WTC11 (cell line): ENCODE measurements at regions not wholly inside any gene's neighbourhood (a gene's known extent, or its start where the extent isn't known, plus 50 kb on each side); places are given as distances from the start of the nearest gene placed in this dataset.

ENCODE experiments used
- ATAC-seq: fragments of 200-7000 bp; cut with Tn5 transposase; 2 replicates; pipeline ENCODE4 v1.10.0; 2021; ENCODE audit warnings: mild to moderate bottlenecking, moderate library complexity
- CTCF ChIA-PET: fragments of 300-600 bp; sonication (Branson Sonifier 250); formaldehyde crosslinking; loops from one replicate; lab custom pipeline; 2021; ENCODE audit warnings: antibody characterized with exemption; lab: Charles Lee
- POLR2A ChIA-PET: fragments of 350-600 bp; sonication (Branson Sonifier 250); formaldehyde crosslinking; loops from one replicate; lab custom pipeline; 2021; ENCODE audit warnings: antibody characterized with exemption; lab: Charles Lee
- DNase-seq: peaks from one replicate; pipeline ENCODE4 v3.0.0; 2021; ENCODE audit warnings: low spot score
- H3K27ac Mint-ChIP-seq: 2 replicates; pipeline ENCODE4 v1.8.0; 2021; ENCODE audit warnings: mixed read lengths
- H3K27me3 Mint-ChIP-seq: 2 replicates; pipeline ENCODE4 v1.8.0; 2021; ENCODE audit warnings: low read depth, mild to moderate bottlenecking, moderate library complexity, mixed read lengths
- H3K36me3 Mint-ChIP-seq: 2 replicates; pipeline ENCODE4 v1.8.0; 2021; ENCODE audit warnings: mixed read lengths
- H3K4me1 Mint-ChIP-seq: 2 replicates; pipeline ENCODE4 v1.8.0; 2022; ENCODE audit warnings: mixed read lengths
- H3K4me3 Mint-ChIP-seq: 2 replicates; pipeline ENCODE4 v1.8.0; 2021; ENCODE audit warnings: mild to moderate bottlenecking, moderate library complexity, mixed read lengths
- H3K9me3 Mint-ChIP-seq: 2 replicates; pipeline ENCODE4 v1.8.0; 2021; ENCODE audit warnings: mixed read lengths
- CREM ChIP-seq: sonication (generic); formaldehyde crosslinking; IDR thresholded peaks from 2 replicates; pipeline ENCODE4 v1.8.1; 2022; ENCODE audit warnings: mild to moderate bottlenecking, missing genetic modification reagents, moderate library complexity
- ELF4 ChIP-seq: sonication (generic); formaldehyde crosslinking; IDR thresholded peaks from 2 replicates; pipeline ENCODE4 v1.8.1; 2022; ENCODE audit warnings: low read depth, mild to moderate bottlenecking, moderate library complexity, missing genetic modification reagents
- EMX1 ChIP-seq: fragments of 250-450 bp; sonication (Bioruptor Pico); IDR thresholded peaks from 2 replicates; pipeline ENCODE4 v1.8.0; 2021; ENCODE audit warnings: mild to moderate bottlenecking
- FOXP1 ChIP-seq: sonication (generic); formaldehyde crosslinking; IDR thresholded peaks from 2 replicates; pipeline ENCODE4 v1.8.0; 2022; ENCODE audit warnings: missing genetic modification reagents, mild to moderate bottlenecking, moderate library complexity, borderline replicate concordance
- HMGA2 ChIP-seq: fragments of 250-450 bp; sonication (Bioruptor Pico); IDR thresholded peaks from 2 replicates; pipeline ENCODE4 v1.4.0; 2021; ENCODE audit warnings: mild to moderate bottlenecking, moderate library complexity
- NFATC4 ChIP-seq: fragments of 250-450 bp; sonication (Bioruptor Pico); IDR thresholded peaks from 2 replicates; pipeline ENCODE4 v1.9.0; 2021; ENCODE audit warnings: mild to moderate bottlenecking
- NFE2L1 ChIP-seq: sonication (generic); formaldehyde crosslinking; IDR thresholded peaks from 2 replicates; pipeline ENCODE4 v1.8.1; 2023; ENCODE audit warnings: missing genetic modification reagents
- NFYB ChIP-seq: sonication (generic); formaldehyde crosslinking; conservative IDR thresholded peaks from 2 replicates; pipeline ENCODE4 v1.8.0; 2022; ENCODE audit warnings: low read depth, missing genetic modification reagents
- NR2C2 ChIP-seq: sonication (generic); formaldehyde crosslinking; IDR thresholded peaks from 2 replicates; pipeline ENCODE4 v1.8.0; 2022; ENCODE audit warnings: mild to moderate bottlenecking, missing genetic modification reagents
- OVOL2 ChIP-seq: fragments of 250-450 bp; sonication (Bioruptor Pico); IDR thresholded peaks from 2 replicates; pipeline ENCODE4 v1.9.0; 2021; ENCODE audit warnings: mild to moderate bottlenecking, borderline replicate concordance
- PRRX2 ChIP-seq: fragments of 250-450 bp; sonication (Bioruptor Pico); IDR thresholded peaks from 2 replicates; pipeline ENCODE4 v1.8.0; 2021; ENCODE audit warnings: mild to moderate bottlenecking
- RORB ChIP-seq: fragments of 250-450 bp; sonication (Bioruptor Pico); IDR thresholded peaks from 2 replicates; pipeline ENCODE4 v1.9.0; 2021; ENCODE audit warnings: mild to moderate bottlenecking
- ZBTB21 ChIP-seq: sonication (generic); formaldehyde crosslinking; IDR thresholded peaks from 2 replicates; pipeline ENCODE4 v1.8.1; 2023; ENCODE audit warnings: mild to moderate bottlenecking, missing genetic modification reagents, borderline replicate concordance
- ZNF219 ChIP-seq: sonication (generic); formaldehyde crosslinking; IDR thresholded peaks from 2 replicates; pipeline ENCODE4 v1.8.0; 2023; ENCODE audit warnings: missing genetic modification reagents, mild to moderate bottlenecking, borderline replicate concordance
- ZNF263 ChIP-seq: sonication (generic); formaldehyde crosslinking; IDR thresholded peaks from 2 replicates; pipeline ENCODE4 v1.8.1; 2022; ENCODE audit warnings: low read depth, mild to moderate bottlenecking, moderate library complexity, missing genetic modification reagents
- ZNF416 ChIP-seq: fragments of 250-450 bp; sonication (Bioruptor Pico); IDR thresholded peaks from 2 replicates; pipeline ENCODE4 v1.9.0; 2021; ENCODE audit warnings: mild to moderate bottlenecking, inconsistent platforms
- TF ChIP-seq, protein P1 (sequence below): sonication (generic); formaldehyde crosslinking; IDR thresholded peaks from 2 replicates; pipeline ENCODE4 v1.8.1; 2022; ENCODE audit warnings: low read depth, missing genetic modification reagents, borderline replicate concordance
- TF ChIP-seq, protein P2 (sequence below): fragments of 250-450 bp; sonication (Bioruptor Pico); IDR thresholded peaks from 2 replicates; pipeline ENCODE4 v2.1.2; 2022; ENCODE audit warnings: mild to moderate bottlenecking, moderate library complexity
- TF ChIP-seq, protein P3 (sequence below): sonication (generic); formaldehyde crosslinking; IDR thresholded peaks from 2 replicates; pipeline ENCODE4 v1.8.1; 2022; ENCODE audit warnings: low read depth, mild to moderate bottlenecking, moderate library complexity, missing genetic modification reagents, borderline replicate concordance

DNA sequence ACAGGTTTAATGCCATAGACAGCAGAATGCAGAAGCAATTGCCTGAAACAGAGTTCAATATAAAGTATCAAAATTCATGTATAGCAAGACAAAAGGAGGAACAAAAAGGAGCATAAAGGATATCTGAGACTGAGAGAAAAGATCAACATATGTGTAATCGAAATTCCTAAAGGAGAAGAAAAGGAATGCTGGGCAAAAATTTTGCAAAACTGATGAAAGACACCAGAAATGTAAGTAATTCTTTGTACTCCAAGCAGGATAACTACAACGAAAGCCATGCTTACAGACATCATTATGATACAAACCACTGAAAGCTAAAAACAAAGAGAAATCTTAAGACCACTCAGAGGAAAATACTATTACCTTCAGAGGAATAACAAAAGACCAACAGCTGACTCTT is 72.8 kb upstream of the MTAP start (continued):
- TF ChIP-seq ZNF263 (CRISPR knock-in tag): no peak

DNA sequence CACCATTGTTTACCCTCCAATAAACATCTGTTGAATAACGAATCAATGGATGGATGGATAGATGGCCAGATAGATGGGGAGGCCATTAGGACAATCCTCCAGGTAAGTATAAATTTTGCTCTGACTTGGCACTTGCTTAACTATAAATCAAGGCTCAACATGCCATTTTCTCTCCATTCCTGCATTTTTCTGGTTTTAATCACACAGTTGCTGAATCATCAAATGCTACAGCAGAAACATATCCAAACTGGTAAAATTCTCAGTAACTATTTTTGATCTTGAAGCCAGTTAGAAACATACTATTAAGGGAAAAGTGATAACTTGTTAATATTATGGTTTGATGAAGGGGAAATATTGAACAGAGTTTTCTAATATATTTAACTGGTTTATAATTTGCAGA is 71.5 kb upstream of the MTAP start:
- Mint-ChIP-seq H3K9me3 (peaks cover 22% of the 10 kb centered on the region), H3K4me3 (no peak overlapping the region), H3K36me3 (no peaks in the 10 kb centered on the region), H3K27me3 (peaks cover 61% of the 10 kb centered on the region), H3K27ac (no peak overlapping the region), H3K4me1 (peaks cover 2% of the 10 kb centered on the region)
- POLR2A ChIA-PET: no interaction called here
- no peak for TF ChIP-seq NFYB (CRISPR knock-in tag)
- TF ChIP-seq, protein P1, sequence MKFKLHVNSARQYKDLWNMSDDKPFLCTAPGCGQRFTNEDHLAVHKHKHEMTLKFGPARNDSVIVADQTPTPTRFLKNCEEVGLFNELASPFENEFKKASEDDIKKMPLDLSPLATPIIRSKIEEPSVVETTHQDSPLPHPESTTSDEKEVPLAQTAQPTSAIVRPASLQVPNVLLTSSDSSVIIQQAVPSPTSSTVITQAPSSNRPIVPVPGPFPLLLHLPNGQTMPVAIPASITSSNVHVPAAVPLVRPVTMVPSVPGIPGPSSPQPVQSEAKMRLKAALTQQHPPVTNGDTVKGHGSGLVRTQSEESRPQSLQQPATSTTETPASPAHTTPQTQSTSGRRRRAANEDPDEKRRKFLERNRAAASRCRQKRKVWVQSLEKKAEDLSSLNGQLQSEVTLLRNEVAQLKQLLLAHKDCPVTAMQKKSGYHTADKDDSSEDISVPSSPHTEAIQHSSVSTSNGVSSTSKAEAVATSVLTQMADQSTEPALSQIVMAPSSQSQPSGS (CRISPR knock-in tag): no peak
- no peak for TF ChIP-seq HMGA2 (CRISPR knock-in tag)
- TF ChIP-seq PRRX2 (CRISPR knock-in tag): no peak
- no peak for TF ChIP-seq NR2C2
- no peak for TF ChIP-seq RORB (CRISPR knock-in tag)
- no peak for TF ChIP-seq CREM (CRISPR knock-in tag)
- ATAC-seq (no peak), DNase-seq (no peak)
- CTCF ChIA-PET: no interaction called here

DNA sequence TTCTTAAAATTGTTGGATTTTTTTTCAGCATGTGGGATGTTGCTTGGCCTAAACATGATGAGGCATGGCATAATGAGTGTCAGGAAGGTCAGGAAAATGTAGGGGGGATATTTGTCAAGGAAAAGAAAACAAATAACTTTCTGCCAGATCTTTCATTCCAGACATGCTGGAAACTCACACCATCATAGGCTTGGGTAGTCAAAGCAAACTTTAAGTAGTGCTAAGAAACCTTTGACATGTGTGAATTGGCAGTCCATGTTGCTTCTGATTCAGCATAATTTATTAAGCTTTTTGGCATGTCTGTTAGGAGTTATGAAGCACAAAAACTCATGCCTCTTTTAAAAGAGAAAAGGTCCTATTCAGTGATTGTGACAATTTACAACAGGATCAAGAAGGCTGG is 61.3 kb upstream of the MTAP start:
- CTCF ChIA-PET: no interaction called here
- POLR2A ChIA-PET: no interaction called here
- no peak overlapping the region for H3K27ac Mint-ChIP-seq
- no peaks in the 10 kb centered on the region; the same call in 1 of the 2 replicates for H3K4me1 Mint-ChIP-seq
- peaks cover 97% of the 10 kb centered on the region for H3K27me3 Mint-ChIP-seq
- no peak overlapping the region for H3K4me3 Mint-ChIP-seq
- TF ChIP-seq NFATC4 (CRISPR knock-in tag) (no peak), ELF4 (CRISPR knock-in tag) (no peak), ZNF416 (CRISPR knock-in tag) (no peak), ZNF219 (CRISPR knock-in tag) (no peak), FOXP1 (no peak), ZBTB21 (CRISPR knock-in tag) (no peak)
- H3K9me3 Mint-ChIP-seq: peaks cover under 1% of the 10 kb centered on the region; the same call in 1 of the 2 replicates
- ATAC-seq (no peak), DNase-seq (no peak)
- no peaks in the 10 kb centered on the region for H3K36me3 Mint-ChIP-seq

DNA sequence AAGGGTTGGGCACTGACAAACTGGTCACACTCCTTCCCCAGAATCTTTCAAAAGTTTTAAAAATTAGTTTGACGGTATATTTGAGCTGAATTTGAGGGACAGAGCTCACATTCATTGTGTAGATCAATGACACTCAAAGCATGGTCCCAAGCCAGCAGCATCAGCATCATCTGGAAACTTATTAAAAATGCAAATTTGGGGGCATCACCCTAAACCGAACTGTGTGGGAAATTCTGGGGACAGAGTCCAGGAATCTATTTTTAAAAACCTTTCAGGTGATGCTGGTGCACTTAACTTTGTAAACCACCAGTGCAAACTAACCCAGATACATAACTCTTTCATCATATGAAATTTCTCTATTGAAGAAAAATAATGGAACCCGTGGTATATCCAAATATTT is 58.1 kb upstream of the MTAP start:
- no peaks in the 10 kb centered on the region for H3K9me3 Mint-ChIP-seq
- H3K4me1 Mint-ChIP-seq: no peaks in the 10 kb centered on the region
- H3K36me3 Mint-ChIP-seq: no peaks in the 10 kb centered on the region
- DNase-seq (no peak), ATAC-seq (no peak)
- ChIA-PET CTCF (no interaction called here), POLR2A (no interaction called here)
- TF ChIP-seq, protein P1 (CRISPR knock-in tag): no peak
- TF ChIP-seq HMGA2 (CRISPR knock-in tag): no peak
- TF ChIP-seq, protein P2, sequence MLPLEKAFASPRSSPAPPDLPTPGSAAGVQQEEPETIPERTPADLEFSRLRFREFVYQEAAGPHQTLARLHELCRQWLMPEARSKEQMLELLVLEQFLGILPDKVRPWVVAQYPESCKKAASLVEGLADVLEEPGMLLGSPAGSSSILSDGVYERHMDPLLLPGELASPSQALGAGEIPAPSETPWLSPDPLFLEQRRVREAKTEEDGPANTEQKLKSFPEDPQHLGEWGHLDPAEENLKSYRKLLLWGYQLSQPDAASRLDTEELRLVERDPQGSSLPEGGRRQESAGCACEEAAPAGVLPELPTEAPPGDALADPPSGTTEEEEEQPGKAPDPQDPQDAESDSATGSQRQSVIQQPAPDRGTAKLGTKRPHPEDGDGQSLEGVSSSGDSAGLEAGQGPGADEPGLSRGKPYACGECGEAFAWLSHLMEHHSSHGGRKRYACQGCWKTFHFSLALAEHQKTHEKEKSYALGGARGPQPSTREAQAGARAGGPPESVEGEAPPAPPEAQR (CRISPR knock-in tag): no peak
- TF ChIP-seq, protein P3, sequence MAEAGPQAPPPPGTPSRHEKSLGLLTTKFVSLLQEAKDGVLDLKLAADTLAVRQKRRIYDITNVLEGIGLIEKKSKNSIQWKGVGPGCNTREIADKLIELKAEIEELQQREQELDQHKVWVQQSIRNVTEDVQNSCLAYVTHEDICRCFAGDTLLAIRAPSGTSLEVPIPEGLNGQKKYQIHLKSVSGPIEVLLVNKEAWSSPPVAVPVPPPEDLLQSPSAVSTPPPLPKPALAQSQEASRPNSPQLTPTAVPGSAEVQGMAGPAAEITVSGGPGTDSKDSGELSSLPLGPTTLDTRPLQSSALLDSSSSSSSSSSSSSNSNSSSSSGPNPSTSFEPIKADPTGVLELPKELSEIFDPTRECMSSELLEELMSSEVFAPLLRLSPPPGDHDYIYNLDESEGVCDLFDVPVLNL (CRISPR knock-in tag): no peak
- no peak for TF ChIP-seq NFE2L1
- no peak for TF ChIP-seq OVOL2 (CRISPR knock-in tag)
- TF ChIP-seq EMX1 (CRISPR knock-in tag): no peak
- H3K4me3 Mint-ChIP-seq: no peak overlapping the region
- no peak overlapping the region for H3K27ac Mint-ChIP-seq
- peaks cover 99% of the 10 kb centered on the region for H3K27me3 Mint-ChIP-seq
